GM23248 (cell line): ENCODE measurements at regions not wholly inside any gene's neighbourhood (a gene's known extent, or its start where the extent isn't known, plus 50 kb on each side); places are given as distances from the start of the nearest gene placed in this dataset.

Experiments used
- DNase-seq: peaks from one replicate; pipeline ENCODE4 v3.0.0-alpha.2; 2015
- H2AFZ ChIP-seq: fragments of 200-600 bp; sonication (generic); 2 replicates; pipeline ENCODE4 v1.6.1; 2016; ENCODE audit warnings: antibody characterized with exemption
- H3F3A ChIP-seq: fragments of 200-600 bp; sonication (generic); 2 replicates; pipeline ENCODE4 v1.6.1; 2016; ENCODE audit warnings: mild to moderate bottlenecking, antibody characterized with exemption, mixed run types; ENCODE audit not compliant: insufficient read depth
- H3K27ac ChIP-seq: fragments of 200-600 bp; sonication (generic); 2 replicates; pipeline ENCODE4 v1.5.1; 2016; ENCODE audit warnings: mild to moderate bottlenecking
- H3K27me3 ChIP-seq: fragments of 200-600 bp; sonication (generic); replicated peaks from 2 replicates; pipeline ENCODE4 v1.6.1; 2016; ENCODE audit warnings: mild to moderate bottlenecking; ENCODE audit not compliant: insufficient read depth
- H3K36me3 ChIP-seq: fragments of 200-600 bp; sonication (generic); 2 replicates; pipeline ENCODE4 v1.6.1; 2016; ENCODE audit warnings: low read depth, mild to moderate bottlenecking
- H3K4me1 ChIP-seq: fragments of 200-600 bp; sonication (generic); 2 replicates; pipeline ENCODE4 v1.6.1; 2016; ENCODE audit warnings: mild to moderate bottlenecking; ENCODE audit not compliant: insufficient read depth
- H3K4me2 ChIP-seq: fragments of 200-600 bp; sonication (generic); one replicate; pipeline ENCODE4 v1.6.1; 2016; ENCODE audit warnings: mild to moderate bottlenecking; ENCODE audit not compliant: unreplicated experiment
- H3K4me3 ChIP-seq: fragments of 200-600 bp; sonication (generic); 2 replicates; pipeline ENCODE4 v1.5.1; 2016; ENCODE audit warnings: mild to moderate bottlenecking
- H3K79me2 ChIP-seq: fragments of 200-600 bp; sonication (generic); 2 replicates; pipeline ENCODE4 v1.6.1; 2016; ENCODE audit warnings: mild to moderate bottlenecking; ENCODE audit not compliant: insufficient read depth
- H3K9ac ChIP-seq: fragments of 200-600 bp; sonication (generic); 2 replicates; pipeline ENCODE4 v1.6.1; 2016; ENCODE audit warnings: mild to moderate bottlenecking
- H3K9me2 ChIP-seq: fragments of 200-600 bp; sonication (generic); 2 replicates; pipeline ENCODE4 v1.6.1; 2016; ENCODE audit warnings: mixed run types, mild to moderate bottlenecking, moderate library complexity; ENCODE audit not compliant: insufficient read depth
- H3K9me3 ChIP-seq: fragments of 200-600 bp; sonication (generic); one replicate; pipeline ENCODE4 v1.6.1; 2017; ENCODE audit warnings: low read depth
- H4K20me1 ChIP-seq: fragments of 200-600 bp; sonication (generic); 2 replicates; pipeline ENCODE4 v1.6.0; 2016; ENCODE audit not compliant: insufficient read depth
- EZH2 ChIP-seq: fragments of 200-600 bp; sonication (generic); IDR thresholded peaks from 2 replicates; pipeline ENCODE4 v1.6.1; 2018; ENCODE audit warnings: antibody characterized with exemption, mild to moderate bottlenecking; ENCODE audit not compliant: insufficient read depth, poor library complexity, severe bottlenecking
- EZH2phosphoT487 ChIP-seq: fragments of 200-600 bp; sonication (generic); IDR thresholded peaks from 2 replicates; pipeline ENCODE4 v1.6.1; 2018; ENCODE audit warnings: antibody characterized with exemption, moderate library complexity, mild to moderate bottlenecking, low read depth; ENCODE audit not compliant: insufficient read depth
- WGBS, 2 experiments: methylation state at CpG; one replicate each; pipeline ENCODE4 v1.1.6; 2015 to 2017; ENCODE audit warnings: low lambda C conversion rate in 2 of 2, low coverage in 1 of 2; ENCODE audit errors: missing lambda C conversion rate in 2 of 2; 5-methylcytosine and 5-hydroxymethylcytosine counted together
- in situ Hi-C: fragments of 300-500 bp; cut with MboI; formaldehyde crosslinking; loops from 2 replicates; pipeline ENCODE4 v1.15.0; 2020

DNA sequence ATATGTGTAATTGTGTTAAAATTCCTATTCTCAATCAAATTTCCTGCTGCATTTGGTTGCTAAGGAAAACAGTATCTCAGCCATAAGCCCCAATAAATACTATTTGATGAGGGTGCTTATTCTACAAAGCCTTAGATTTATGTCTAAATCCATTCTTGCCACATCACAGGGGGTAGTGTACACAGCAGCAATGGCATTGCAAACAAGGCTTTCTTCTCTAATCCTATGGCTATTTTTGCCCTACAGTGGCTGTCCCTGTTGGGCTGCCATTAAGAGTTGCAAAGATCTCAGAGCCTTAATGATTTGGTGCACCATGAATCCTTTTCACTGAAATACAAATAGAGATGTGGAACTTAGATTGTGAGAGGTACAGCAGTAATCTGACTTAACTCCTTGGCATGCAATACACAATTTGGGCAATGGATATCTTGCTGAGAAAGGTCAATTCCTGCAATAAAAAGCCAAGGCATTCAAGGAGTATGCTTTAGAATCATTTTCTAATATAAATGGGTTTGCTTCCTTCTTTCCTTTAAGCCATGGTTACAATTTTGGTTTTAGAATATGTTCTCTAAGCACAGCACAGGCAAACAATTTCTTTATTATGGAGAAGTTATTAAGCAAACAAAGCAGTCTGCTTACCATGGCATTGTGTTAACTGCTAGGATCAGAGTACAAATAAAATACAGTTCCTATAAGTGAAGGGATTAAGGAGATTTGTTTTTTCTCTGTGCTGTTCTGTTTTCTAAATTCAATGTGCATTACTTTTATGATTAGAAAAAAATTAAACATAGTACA, 69.8 kb upstream of the CD302 start:
- Histone ChIP-seq H3K36me3 (no peaks in the 10 kb centered on the region), H3K27me3 (no peaks in the 10 kb centered on the region), H2AFZ (no peak overlapping the region), H3K9me2 (peaks cover 2% of the 10 kb centered on the region; the same call in 1 of the 2 replicates), H4K20me1 (no peaks in the 10 kb centered on the region), H3F3A (no peaks in the 10 kb centered on the region), H3K4me3 (no peak overlapping the region), H3K4me1 (no peaks in the 10 kb centered on the region), H3K9ac (no peak overlapping the region), H3K4me2 (no peak overlapping the region), H3K27ac (no peak overlapping the region), H3K9me3 (no peaks in the 10 kb centered on the region), H3K79me2 (no peaks in the 10 kb centered on the region)
- TF ChIP-seq EZH2phosphoT487 = no peak
- no peak for TF ChIP-seq EZH2
- in situ Hi-C loops = no loop called here
- no peak for DNase-seq

DNA sequence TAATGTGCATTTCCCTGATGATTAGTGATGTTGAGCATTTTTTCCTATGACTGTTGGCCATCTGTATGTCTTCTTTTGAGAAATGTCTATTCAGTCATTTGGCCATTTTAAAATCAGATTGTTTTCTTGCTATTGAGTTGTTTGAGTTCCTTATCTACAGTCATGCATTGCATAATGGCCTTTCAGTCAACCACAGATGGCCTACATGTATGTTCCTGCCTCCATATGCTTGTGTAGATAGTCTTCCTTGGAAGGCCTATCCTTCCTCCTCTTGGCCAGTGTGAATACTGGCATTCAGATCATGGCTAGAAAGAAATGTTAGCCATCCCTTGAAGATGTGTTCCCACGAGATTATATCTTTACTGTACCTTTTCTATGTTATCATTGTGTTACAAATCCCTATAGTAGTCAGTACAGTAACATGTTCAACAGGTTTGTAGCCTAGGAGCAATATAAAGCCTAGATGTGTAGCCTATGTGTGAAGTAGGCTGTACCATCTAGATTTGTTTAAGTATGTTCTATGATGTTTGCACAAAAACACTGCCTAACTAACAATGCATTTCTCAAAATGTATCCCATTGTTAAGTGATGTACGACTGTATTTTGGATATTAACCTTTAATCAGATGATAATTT, 65.6 kb upstream of the CD302 start:
- Histone ChIP-seq H2AFZ (no peak overlapping the region), H3K27me3 (no peaks in the 10 kb centered on the region), H3K36me3 (no peaks in the 10 kb centered on the region), H3F3A (no peaks in the 10 kb centered on the region), H3K27ac (no peak overlapping the region), H3K9ac (no peak overlapping the region), H3K4me3 (no peak overlapping the region), H3K4me1 (no peaks in the 10 kb centered on the region), H3K79me2 (no peaks in the 10 kb centered on the region), H3K9me3 (no peaks in the 10 kb centered on the region), H3K9me2 (no peaks in the 10 kb centered on the region), H4K20me1 (no peaks in the 10 kb centered on the region), H3K4me2 (no peak overlapping the region)
- 45 to 54% methylated on average over 2 of the region's 2 CpGs for WGBS, 2 experiments
- TF ChIP-seq EZH2 (no peak), EZH2phosphoT487 (no peak)
- in situ Hi-C loops = no loop called here
- DNase-seq = no peak

DNA sequence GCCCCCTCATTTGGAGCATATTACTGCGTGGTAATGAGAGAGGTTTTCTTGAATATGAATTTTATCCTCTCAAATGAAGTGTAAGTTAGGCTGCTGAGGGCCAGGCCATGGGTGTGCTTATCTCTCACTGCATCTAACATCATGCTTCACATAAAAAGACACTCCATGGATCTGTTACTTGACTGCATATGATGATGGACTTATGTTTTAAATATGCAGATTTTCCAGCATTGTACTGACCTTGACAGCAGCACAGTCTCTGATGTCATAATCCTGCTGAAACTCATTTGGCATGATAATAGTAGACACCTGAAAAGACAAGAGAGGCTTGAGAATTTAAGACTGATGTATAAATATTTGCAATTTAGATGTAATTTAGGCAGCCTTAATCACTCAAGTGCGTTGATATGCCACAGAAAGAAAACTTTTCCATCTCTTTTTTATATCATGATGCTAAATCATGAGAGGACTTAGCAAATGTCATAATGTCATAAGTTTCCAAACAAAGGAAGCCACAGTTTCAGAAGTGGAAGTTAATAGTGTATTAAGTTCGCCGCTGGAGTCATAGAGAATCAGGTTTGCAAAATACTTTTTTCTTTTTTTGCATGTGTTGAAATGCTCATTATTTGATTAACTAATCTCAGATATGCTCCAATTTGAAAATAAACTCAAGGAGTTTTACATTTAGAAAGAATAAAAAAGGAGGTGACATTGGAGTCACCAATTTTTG, 62.7 kb upstream of the CD302 start:
- no peaks in the 10 kb centered on the region for H3K4me1 ChIP-seq
- no peak for TF ChIP-seq EZH2phosphoT487
- no peak for TF ChIP-seq EZH2
- no peak for DNase-seq
- H3K36me3 ChIP-seq = no peaks in the 10 kb centered on the region
- no peak overlapping the region for H3K9ac ChIP-seq
- H3K4me2 ChIP-seq = no peak overlapping the region
- 85 to 86% methylated on average over 4 of the region's 4 CpGs for WGBS, 2 experiments
- H3K27ac ChIP-seq = no peak overlapping the region
- no peaks in the 10 kb centered on the region for H3K9me2 ChIP-seq
- H3K4me3 ChIP-seq = no peak overlapping the region
- H4K20me1 ChIP-seq = no peaks in the 10 kb centered on the region
- no peaks in the 10 kb centered on the region for H3F3A ChIP-seq
- H3K9me3 ChIP-seq = no peaks in the 10 kb centered on the region
- H3K27me3 ChIP-seq = no peaks in the 10 kb centered on the region
- H3K79me2 ChIP-seq = no peaks in the 10 kb centered on the region
- in situ Hi-C loops = no loop called here
- no peak overlapping the region for H2AFZ ChIP-seq

DNA sequence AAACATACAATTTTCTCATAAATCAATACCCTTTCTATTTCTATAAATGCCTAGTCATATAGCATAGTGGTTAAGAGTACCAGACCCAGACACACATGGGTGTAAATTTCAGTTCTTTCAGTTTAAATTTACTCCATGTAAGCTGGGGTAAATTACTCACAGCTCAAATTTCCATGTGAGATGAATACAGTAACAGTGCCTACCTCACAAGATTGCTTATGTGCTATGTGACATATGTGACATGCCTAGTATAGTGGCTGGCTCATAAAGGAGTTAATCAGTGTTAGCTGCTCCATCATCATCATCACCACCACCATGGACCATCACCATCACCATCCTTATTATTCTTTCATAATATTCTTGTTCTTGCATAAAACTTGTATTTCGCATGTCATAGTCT, 61.6 kb upstream of the CD302 start:
- Histone ChIP-seq H3K36me3 (no peaks in the 10 kb centered on the region), H3K27me3 (no peaks in the 10 kb centered on the region), H3K4me3 (no peak overlapping the region), H2AFZ (no peak overlapping the region), H3K9me2 (no peaks in the 10 kb centered on the region), H3K4me1 (no peaks in the 10 kb centered on the region), H3F3A (no peaks in the 10 kb centered on the region), H4K20me1 (no peaks in the 10 kb centered on the region), H3K9ac (no peak overlapping the region), H3K4me2 (no peak overlapping the region), H3K9me3 (no peaks in the 10 kb centered on the region), H3K27ac (no peak overlapping the region), H3K79me2 (no peaks in the 10 kb centered on the region)
- no peak for TF ChIP-seq EZH2
- no peak for TF ChIP-seq EZH2phosphoT487
- no peak for DNase-seq
- in situ Hi-C loops = no loop called here
- 92 to 93% methylated on average over 1 of the region's 1 CpG for WGBS, 2 experiments
